Activated gamma-delta T cell treated with anti-CD3 and anti-CD28 coated beads, Interleukin-2, amount 50 U/mL, for 16 hours (primary cell): ENCODE measurements at regions not wholly inside any gene's neighbourhood (a gene's known extent, or its start where the extent isn't known, plus 50 kb on each side); places are given as distances from the start of the nearest gene placed in this dataset.
"Not testable (repeated sequence)": the region's sequence is repeated elsewhere in the genome, so short reads cannot be mapped to it uniquely, and the experiment has no call there.

ENCODE experiments used
- DNase-seq: peaks from one replicate; pipeline ENCODE4 v3.0.0-alpha.2; 2020; ENCODE audit warnings: low read depth

DNA sequence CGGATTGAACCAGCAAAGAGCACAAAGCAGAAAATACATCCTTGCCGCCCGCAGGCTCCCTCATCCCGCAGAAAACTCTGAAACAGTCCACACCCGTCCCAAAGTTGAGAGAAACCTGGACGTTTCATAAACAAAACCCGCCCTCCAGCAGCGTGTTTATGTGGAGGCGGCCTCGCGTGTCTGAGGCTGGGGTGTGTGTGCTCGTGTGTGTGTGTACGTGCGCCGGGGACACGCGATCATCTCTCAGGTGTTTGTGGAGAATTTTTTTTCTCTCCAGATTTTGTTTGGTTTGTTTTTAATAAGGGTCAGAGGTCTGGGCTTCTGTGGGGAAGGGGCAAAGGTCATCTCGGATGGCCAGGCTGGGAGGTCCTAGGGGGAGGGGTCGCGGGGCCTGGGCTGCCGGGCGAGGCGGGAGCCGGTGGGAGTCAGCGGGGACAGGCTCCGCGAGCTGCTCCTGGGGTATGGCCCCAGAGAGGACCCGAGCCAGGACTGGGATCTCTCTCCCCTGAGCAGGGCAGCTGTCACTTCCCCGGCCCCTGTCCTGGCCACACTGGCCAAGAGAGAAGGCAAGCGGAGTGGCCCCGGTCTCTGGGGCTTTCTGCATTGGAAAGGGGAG is 206.4 kb downstream of the C9orf50 start:
- DNase-seq, result peak; percentile 7

DNA sequence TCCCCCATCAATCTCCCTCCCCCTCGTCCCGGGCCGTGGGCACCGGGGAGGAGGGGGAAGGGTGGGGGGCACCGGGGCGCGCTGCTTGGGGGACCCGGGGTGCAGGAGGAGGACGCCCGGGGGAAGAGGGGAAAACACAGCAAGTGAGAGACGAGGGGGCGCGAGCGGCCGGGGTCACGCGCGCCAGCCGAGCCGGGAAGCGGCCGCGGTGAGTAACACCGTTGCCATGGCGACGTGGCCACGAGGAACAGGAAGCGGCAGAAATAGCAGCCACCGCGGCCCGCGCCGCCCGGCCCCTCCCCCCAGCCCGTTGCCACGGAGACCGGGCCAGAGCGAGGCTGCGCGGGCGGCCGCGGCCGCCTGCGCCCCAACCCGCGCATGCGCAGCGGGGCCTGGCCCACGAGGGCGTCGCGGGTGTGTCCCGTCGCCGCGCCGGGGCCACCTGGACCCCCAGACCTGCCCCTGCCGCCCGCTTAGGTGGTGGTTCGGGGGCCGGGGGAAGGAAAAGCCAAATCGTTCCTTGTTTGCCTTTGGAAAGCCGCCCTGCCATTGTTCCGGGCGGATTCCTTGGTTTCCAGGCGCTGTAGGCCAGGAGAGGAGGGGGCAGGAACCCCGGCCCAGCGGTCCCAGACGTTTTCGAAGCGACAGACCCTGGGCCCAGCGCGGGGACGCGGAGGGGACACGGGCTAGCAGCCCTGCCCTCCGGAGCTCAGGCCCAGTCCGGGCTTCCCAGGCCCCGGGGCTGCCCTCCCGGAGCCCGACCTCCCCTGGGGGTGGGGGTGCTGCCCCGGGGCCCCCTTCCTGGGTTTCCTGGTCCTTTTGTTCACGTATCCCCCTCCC is 207.1 kb downstream of the C9orf50 start:
- peak; percentile 99 for DNase-seq

GRCh38 chr9:129412814-129413536 is 207.9 kb downstream of the C9orf50 start:
- no peak for DNase-seq

DNA sequence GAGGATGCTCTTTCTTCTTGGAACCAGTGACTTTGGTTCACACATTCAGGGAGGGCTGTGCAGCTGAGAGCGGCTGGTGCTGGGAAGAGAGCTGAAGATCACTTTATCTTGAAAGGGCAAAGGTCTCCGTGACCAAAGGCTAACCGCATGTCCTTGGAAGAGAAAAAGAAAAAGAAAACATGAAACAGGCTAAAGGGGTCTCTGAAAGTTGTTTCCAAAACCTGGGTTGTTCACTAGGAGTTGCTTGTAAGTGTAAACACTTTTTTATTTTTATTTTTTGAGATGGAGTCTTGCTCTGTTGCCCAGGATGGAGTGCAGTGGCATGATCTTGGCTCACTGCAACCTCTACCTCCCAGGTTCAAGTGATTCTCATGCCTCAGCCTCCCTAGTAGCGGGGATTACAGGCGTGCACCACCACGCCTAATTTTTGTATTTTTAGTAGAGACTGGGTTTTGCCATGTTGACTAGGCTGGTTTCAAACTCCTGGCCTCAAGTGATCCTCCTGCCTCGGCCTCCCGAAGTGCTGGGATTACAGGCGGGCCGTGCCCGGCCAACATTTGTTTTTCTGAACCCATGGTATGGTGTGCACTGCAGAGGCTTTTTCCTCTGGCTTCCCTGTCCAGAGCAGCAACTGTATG is 208.6 kb downstream of the C9orf50 start:
- not testable (repeated sequence) for DNase-seq

- DNase-seq, result no peak
Measured at GRCh38 chr9:129411501-129412175, 209.3 kb downstream of the C9orf50 start.

DNA sequence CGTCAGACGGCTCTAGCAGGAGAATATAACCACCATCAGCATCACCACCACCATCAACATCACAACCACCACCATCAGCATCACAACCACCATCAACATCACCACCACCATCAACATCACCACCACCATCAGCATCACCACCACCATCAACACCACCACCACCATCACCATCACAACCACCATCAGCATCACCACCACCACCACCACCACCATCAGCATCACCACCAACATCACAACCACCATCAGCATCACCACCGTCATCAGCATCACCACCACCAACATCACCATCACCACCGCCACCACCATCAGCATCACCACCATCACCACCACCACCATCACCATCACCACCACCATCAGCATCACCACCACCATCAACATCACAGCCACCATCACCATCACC is 210.7 kb downstream of the C9orf50 start:
- DNase-seq, result no peak

- DNase-seq, result no peak
Measured at GRCh38 chr9:129408535-129409215, 212.2 kb downstream of the C9orf50 start.

DNA sequence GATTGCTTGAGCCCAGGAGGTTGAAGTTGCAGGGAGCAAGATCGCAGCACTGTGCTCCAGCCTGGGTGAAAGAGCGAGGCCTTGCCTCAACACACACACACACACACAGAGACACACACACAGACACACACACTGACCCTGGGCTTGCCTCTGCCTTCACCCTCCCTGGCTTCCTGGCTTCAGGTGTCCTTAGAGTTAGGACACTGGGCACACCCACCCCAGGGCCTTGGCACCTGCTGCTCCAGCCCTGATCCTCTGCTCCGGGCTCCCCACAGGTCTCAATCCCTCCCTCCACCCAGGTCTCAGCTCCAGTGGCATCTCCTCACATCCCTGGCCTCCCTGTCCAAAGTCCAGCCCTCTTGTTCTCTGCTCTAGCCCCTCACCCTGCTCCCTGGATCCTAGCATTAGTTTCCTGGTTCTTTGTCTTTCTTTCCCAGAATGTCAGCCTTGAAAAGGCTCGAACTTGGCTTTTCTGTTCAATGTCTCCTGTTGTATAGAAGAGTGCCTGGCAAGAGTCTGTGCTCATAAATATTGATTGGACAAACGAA is 212.9 kb downstream of the C9orf50 start:
- no peak for DNase-seq

- no peak for DNase-seq
Measured at GRCh38 chr9:129406278-129407225, 214.3 kb downstream of the C9orf50 start.

DNA sequence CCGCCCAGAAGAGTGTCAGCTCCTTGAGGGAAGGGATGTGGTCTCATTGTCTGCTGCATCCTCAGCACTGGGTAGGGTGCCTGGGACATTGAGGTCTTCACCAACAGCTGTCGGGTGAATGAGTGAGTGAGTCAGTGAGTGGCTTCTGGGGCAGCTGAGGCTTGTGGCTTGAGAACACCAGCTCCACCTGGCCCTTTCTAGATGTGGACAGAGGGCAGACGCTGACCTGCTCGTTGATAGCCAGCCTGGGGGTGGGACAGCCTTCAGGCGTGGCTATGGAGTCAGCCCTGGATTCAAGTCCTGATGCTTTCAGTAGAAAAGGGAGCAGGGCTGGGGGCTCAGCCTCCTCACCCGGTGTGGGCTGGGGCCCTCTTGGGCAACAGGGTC is 215.1 kb downstream of the C9orf50 start:
- DNase-seq, result no peak

DNA sequence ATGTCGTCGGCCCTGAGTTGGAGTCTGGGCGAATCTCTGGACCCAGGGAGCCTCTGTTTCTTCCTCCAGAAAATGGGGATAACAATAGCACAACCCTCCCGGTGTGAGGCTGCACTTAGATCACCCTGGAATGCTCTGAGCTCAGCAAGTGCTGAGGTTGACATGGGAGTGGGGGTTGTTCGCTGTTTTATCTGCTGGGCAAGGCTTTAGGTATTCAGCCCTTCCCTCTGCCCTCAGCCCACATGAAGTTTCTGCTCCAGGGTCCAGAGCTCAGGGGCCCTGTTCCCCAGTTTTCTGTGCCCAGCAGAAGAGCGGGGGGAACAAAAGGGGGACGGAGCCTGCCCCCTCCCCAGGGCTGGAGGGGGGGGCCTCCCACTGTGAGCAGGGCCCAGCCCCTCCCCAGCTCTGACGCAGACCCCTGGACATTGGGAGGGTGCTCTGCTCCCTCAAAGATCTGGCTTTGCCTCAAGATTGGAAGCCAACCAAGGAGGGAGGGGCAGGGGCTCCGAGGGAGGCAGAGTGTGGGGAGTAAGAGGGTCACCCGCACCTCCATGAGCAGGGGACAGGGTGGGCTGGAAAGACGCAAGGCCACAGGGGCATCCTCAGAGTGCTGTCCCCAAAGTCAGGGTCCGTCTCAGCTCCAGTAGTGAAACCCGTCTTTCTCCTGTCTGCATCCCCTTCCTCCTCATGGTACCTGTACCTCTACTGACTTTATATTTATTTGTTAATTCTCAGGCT is 215.6 kb downstream of the C9orf50 start:
- no peak for DNase-seq

GRCh38 chr9:129404621-129405020 is 216.3 kb downstream of the C9orf50 start:
- no peak for DNase-seq

DNA sequence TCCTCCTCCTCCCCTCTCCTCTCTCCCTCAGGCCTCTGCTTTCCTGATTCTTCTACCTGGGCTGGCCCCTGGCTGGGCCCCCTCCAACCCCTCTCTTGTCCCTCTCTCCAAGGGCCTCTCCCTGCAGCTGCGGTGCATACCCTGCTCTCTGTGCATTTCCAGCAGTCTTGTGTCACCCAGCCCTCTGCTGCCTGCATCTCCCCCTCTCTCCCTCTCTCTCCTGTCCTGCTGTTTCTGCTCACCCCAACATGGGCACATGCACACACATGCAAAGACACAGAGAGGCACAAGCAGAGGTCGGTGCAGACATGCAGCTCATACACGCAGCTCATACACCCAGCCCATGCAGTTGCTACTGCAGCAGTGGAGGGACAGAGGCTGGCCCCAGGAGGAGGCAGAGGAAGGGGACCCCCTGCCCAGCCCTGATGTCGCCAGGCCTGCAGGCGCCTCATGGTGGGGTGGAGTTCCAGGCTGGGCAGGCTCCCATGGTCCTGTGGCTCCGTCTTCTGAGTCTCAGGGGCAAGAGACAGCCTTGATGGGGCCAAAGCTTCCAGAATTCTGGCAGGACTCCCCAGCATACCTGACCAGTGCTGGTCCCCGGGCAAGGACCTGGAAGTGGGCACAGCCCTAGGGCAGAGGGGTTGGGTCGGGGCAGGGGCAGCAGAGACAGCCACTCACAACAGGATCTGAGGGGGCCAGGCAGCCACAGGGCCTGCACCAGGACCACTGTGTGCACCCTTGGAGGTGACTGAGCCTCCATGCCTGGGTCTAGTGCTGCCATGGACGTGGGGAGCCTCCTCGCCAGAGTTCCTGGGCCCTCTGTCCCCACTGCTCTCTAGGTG is 216.9 kb downstream of the C9orf50 start:
- no peak for DNase-seq

DNA sequence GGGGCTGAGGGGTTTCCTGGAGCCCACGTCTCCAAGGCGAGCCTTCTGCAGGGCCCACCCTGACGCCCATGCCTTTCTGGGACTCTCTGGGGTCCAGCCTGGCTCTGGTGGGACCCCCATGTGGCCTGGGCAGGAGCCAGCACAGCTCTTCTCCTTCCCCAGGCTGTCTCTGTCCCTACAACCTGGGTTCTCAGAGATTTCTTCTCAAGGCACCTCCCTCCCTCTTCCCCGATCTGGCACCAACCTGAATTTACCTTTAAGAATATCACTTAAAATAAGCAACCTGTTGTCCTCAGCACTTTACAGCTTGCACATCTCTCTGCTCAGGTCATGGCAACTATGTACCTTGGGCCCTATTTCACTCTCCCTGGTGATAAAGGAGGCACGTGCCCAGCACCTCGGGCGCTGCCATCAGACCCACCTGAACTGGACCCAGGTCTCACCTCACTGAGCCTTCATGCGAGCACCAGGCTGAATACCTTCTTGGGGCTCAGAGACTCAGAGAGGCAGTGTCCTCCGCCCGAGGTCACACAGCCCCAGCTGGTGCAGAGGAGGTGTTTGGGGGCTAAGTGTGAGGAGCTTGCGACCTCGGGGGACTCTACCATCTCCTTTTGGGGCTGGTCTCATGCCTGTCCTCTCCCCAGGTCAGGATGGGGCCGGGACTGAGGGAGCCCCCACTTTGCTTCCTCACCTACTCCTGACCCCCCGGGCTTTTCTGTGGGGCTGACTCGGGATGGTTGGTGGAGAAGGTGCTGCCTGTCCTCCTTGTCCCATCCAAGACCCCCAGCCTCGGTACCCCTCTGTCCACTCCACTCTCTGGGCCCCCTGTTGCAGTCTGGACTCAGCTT is 217.7 kb downstream of the C9orf50 start:
- no peak for DNase-seq

DNA sequence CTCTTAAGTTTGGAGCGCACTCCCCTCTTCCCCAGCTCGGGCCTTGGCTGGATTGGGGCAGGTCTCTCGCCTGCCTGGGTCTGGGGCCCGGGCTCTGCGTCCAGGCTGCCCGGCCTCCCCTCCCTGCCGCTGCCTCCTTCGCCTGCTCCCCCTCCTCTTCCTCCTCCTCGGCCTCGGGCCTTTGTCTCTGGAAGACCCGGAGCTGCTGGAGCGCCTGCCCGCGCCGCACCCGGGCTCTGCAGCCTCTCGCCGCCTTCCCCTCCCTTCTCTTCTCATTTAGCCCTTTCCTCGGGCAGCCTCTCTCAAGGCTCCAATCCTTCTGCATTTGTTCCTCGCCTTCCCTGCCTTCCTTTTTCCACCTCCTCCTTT is 218.5 kb downstream of the C9orf50 start:
- no peak for DNase-seq

DNA sequence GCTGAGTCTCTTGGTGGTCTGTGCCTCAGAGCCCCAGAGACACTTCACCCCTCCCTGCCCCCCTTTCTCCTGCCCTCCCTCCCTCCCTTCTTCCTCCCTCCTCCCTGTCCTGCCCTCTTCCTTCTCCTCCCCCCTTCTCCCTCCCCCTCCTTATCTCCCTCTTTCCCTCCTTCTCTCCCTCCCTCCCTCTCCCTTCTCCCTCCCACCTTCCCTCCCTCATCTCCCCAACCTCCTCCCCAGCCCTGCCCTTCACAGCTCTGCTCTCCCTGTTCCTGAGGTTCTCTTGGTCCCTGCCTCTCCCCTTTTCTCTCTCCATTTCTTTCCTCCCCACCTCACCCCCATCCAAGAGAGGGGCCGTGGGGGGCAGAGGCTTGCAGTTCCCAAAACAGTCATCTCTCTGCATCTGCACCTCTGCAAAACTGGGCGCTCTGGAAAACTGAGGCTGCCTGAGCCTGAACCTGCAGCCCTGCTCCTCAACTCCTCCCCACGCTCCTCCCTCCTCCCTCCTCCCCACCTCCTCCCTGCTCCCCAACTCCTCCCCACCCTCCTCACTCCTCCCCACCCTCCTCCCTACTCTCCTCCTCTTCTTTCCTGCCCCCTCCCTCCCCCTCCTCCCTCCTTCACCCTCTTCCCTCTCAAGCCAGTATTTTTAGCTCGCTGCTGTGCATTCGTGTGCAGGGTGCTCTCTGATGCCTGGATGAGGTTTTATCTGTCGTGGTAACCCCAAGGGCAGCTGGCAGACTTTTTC is 219.1 kb downstream of the C9orf50 start:
- DNase-seq, result no peak
